Colonic mucosa (tissue), 4 donors: ENCODE measurements at regions not wholly inside any gene's neighbourhood (a gene's known extent, or its start where the extent isn't known, plus 50 kb on each side); places are given as distances from the start of the nearest gene placed in this dataset.
"Not testable (repeated sequence)": the region's sequence is repeated elsewhere in the genome, so short reads cannot be mapped to it uniquely, and the experiment has no call there.

ENCODE experiments used
- DNase-seq: peaks from one replicate; pipeline ENCODE4 v3.0.0-alpha.2; 2020
- H3K27ac ChIP-seq: fragments of 200-600 bp; one replicate; pipeline ENCODE4 v1.8.0; 2021
- H3K27me3 ChIP-seq: fragments of 200-600 bp; one replicate; pipeline ENCODE4 v1.8.0; 2021
- H3K36me3 ChIP-seq: fragments of 200-600 bp; one replicate; pipeline ENCODE4 v1.8.0; 2021
- H3K4me1 ChIP-seq: fragments of 200-600 bp; one replicate; pipeline ENCODE4 v1.8.0; 2021; ENCODE audit warnings: mild to moderate bottlenecking
- H3K4me3 ChIP-seq: fragments of 200-600 bp; one replicate; pipeline ENCODE4 v1.8.0; 2021
- H3K9ac ChIP-seq, 2 donors: one replicate each; pipeline ENCODE4 v1.7.0; 2013; ENCODE audit warnings: control low read depth in 2 of 2, low read depth in 2 of 2, low read length in 2 of 2
- H3K9me3 ChIP-seq: fragments of 200-600 bp; one replicate; pipeline ENCODE4 v1.8.0; 2021
- CTCF ChIP-seq: fragments of 200-600 bp; IDR thresholded peaks from one replicate; pipeline ENCODE4 v1.8.0; 2022; ENCODE audit warnings: antibody characterized with exemption, mild to moderate bottlenecking
- intact Hi-C: fragments of 100-400 bp; cut with DNase I; formaldehyde crosslinking; loops from one replicate; pipeline ENCODE4 v1.14.1; 2022
- donor health status: healthy.
- donor health status: DM: no; HTN: no; CAD: no.
- donor health status: DM: no; HTN: no; CAD: no.

GRCh38 chr11:28794405-28794804, 686.2 kb downstream of the METTL15 start:
- H3K27ac ChIP-seq = no peak overlapping the region
- H3K27me3 ChIP-seq = no peaks in the 10 kb centered on the region
- no peak overlapping the region for H3K4me3 ChIP-seq
- H3K9me3 ChIP-seq = no peaks in the 10 kb centered on the region
- no peak for DNase-seq
- H3K36me3 ChIP-seq = no peaks in the 10 kb centered on the region
- H3K9ac ChIP-seq = no peak overlapping the region
- TF ChIP-seq CTCF = no peak
- intact Hi-C loops = no loop called here
- no peaks in the 10 kb centered on the region for H3K4me1 ChIP-seq

GRCh38 chr11:28793282-28793738, 685.1 kb downstream of the METTL15 start:
- no peaks in the 10 kb centered on the region for H3K27me3 ChIP-seq

GRCh38 chr11:28792856-28793255, 684.7 kb downstream of the METTL15 start:
- no peak overlapping the region for H3K27ac ChIP-seq
- no peak for TF ChIP-seq CTCF
- no peaks in the 10 kb centered on the region for H3K36me3 ChIP-seq
- no peak overlapping the region for H3K4me3 ChIP-seq
- no peaks in the 10 kb centered on the region for H3K4me1 ChIP-seq
- intact Hi-C loops = no loop called here
- H3K9ac ChIP-seq = no peak overlapping the region
- no peaks in the 10 kb centered on the region for H3K27me3 ChIP-seq
- no peak for DNase-seq
- H3K9me3 ChIP-seq = no peaks in the 10 kb centered on the region

More at GRCh38 chr11:28793282-28793738, 685.1 kb downstream of the METTL15 start:
- H3K4me1 ChIP-seq = no peaks in the 10 kb centered on the region
- no peak for TF ChIP-seq CTCF
- intact Hi-C loops = no loop called here
- no peak overlapping the region for H3K27ac ChIP-seq
- no peak for DNase-seq
- H3K9ac ChIP-seq = no peak overlapping the region
- no peaks in the 10 kb centered on the region for H3K36me3 ChIP-seq
- H3K4me3 ChIP-seq = no peak overlapping the region
- no peaks in the 10 kb centered on the region for H3K9me3 ChIP-seq

DNA sequence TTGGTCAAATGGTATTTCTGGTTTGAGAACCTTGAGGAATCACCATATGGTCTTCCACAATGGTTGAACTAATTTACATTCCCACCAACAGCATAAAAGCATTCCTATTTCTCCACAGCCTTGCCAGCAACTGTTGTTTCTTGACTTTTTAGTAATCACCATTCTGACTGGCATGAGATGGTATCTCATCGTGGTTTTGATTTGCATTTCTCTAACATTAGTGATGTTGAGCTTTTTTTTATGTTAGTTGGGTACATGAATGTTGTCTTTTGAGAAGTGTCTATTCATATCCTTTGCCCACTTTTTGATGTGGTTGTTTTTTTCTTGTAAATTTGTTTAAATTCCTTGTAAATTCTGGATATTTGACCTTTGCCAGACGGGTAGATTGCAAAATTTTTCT, 679.7 kb downstream of the METTL15 start:
- H3K4me3 ChIP-seq, H3K36me3 ChIP-seq, intact Hi-C loops, H3K9me3 ChIP-seq, H3K9ac ChIP-seq, DNase-seq, H3K4me1 ChIP-seq, H3K27me3 ChIP-seq, H3K27ac ChIP-seq: not testable (repeated sequence)

- Histone ChIP-seq H3K4me1 (no peaks in the 10 kb centered on the region), H3K9me3 (no peaks in the 10 kb centered on the region), H3K27me3 (no peaks in the 10 kb centered on the region), H3K36me3 (no peaks in the 10 kb centered on the region), H3K27ac (no peak overlapping the region), H3K4me3 (no peak overlapping the region), H3K9ac (no peak overlapping the region)
- intact Hi-C loops = no loop called here
- TF ChIP-seq CTCF = no peak
- no peak for DNase-seq
Observed at GRCh38 chr11:28777126-28777525, 668.9 kb downstream of the METTL15 start.

DNA sequence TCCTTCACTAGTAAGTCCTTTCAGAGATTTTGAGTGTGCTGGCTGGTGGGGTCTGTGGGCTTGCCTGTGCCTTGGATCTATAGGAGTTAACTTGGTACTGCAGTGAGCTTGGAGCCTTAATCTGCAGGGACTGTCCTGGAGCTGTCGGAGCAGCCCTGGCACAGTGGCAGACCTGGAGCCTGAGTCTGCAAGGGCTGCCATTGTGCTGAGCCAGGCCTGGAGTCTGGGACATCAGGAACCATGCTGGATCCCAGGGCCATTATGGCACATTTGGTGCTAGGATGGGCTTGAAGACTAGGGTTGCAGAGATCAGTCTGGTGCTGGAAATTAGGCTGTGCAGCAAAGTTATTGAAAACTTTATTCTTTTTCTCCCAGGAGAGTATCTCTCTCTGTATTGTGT, 665.4 kb downstream of the METTL15 start:
- H3K36me3 ChIP-seq = no peaks in the 10 kb centered on the region
- intact Hi-C loops = no loop called here
- no peak for DNase-seq
- no peaks in the 10 kb centered on the region for H3K27me3 ChIP-seq
- TF ChIP-seq CTCF = no peak
- H3K27ac ChIP-seq = no peak overlapping the region
- H3K4me3 ChIP-seq = no peak overlapping the region
- no peak overlapping the region for H3K9ac ChIP-seq
- H3K4me1 ChIP-seq = no peaks in the 10 kb centered on the region
- no peaks in the 10 kb centered on the region for H3K9me3 ChIP-seq
